Left ventricle myocardium inferior (tissue), 1 donor: ENCODE measurements at regions not wholly inside any gene's neighbourhood (a gene's known extent, or its start where the extent isn't known, plus 50 kb on each side); places are given as distances from the start of the nearest gene placed in this dataset.
"Not testable (repeated sequence)": the region's sequence is repeated elsewhere in the genome, so short reads cannot be mapped to it uniquely, and the experiment has no call there.

Experiments
- DNase-seq: peaks from one replicate; pipeline ENCODE4 v3.0.0-alpha.2; 2020
- H3K27ac ChIP-seq: fragments of 200-600 bp; replicated peaks from 2 replicates; pipeline ENCODE4 v1.8.0; 2021
- H3K27me3 ChIP-seq: fragments of 200-600 bp; 2 replicates; pipeline ENCODE4 v1.8.0; 2021; ENCODE audit warnings: low read depth
- H3K36me3 ChIP-seq: fragments of 200-600 bp; 2 replicates; pipeline ENCODE4 v1.8.0; 2021
- H3K4me1 ChIP-seq: fragments of 200-600 bp; 2 replicates; pipeline ENCODE4 v1.8.0; 2021
- H3K4me3 ChIP-seq: fragments of 200-600 bp; 2 replicates; pipeline ENCODE4 v1.8.0; 2021; ENCODE audit warnings: mild to moderate bottlenecking, moderate library complexity
- H3K9me3 ChIP-seq: fragments of 200-600 bp; replicated peaks from 2 replicates; pipeline ENCODE4 v1.8.0; 2021
- intact Hi-C: fragments of 100-400 bp; cut with micrococcal nuclease; formaldehyde crosslinking; loops from one replicate; pipeline ENCODE4 v1.11.0; 2022
- TF ChIP-seq, protein P1 (sequence below): fragments of 200-600 bp; IDR thresholded peaks from 2 replicates; pipeline ENCODE4 v1.8.0; 2021; ENCODE audit warnings: antibody characterized with exemption, mild to moderate bottlenecking, borderline replicate concordance
- donor health status: DM: no; HTN: yes; CAD: no; lungs with severe emphysema.

DNA sequence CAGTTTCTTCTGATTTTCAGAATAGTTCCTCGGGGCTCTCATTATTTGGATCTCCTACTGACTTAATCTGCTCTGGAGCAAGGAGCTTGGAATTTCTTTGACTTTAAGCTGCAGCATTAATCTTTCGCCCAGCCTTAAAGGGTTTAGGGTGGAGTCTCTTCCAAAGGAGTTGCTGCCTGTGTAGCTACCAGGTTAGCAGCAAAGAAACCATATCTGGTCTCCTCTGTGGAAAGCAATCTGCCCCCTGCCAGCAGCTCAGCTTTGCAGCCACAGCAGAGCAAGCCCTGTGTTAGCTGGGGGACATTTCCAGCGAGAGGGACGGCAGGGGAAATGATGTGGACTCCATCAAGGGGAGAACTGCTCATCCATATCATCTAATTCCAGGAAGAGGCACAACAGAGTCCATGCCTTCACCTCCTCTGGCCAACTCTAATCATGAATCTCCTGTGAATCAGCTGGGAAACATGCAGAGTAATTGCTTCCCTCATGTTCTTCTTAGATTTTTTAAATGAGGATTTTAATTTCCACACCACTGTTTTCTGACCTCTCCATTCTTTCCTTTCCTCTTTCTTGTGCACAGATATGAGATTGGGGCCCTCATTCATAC is 827.6 kb upstream of the CA10 start:
- TF ChIP-seq, protein P1, sequence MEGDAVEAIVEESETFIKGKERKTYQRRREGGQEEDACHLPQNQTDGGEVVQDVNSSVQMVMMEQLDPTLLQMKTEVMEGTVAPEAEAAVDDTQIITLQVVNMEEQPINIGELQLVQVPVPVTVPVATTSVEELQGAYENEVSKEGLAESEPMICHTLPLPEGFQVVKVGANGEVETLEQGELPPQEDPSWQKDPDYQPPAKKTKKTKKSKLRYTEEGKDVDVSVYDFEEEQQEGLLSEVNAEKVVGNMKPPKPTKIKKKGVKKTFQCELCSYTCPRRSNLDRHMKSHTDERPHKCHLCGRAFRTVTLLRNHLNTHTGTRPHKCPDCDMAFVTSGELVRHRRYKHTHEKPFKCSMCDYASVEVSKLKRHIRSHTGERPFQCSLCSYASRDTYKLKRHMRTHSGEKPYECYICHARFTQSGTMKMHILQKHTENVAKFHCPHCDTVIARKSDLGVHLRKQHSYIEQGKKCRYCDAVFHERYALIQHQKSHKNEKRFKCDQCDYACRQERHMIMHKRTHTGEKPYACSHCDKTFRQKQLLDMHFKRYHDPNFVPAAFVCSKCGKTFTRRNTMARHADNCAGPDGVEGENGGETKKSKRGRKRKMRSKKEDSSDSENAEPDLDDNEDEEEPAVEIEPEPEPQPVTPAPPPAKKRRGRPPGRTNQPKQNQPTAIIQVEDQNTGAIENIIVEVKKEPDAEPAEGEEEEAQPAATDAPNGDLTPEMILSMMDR, result no peak
- H3K27ac ChIP-seq, result no peak overlapping the region
- intact Hi-C loops, result no loop called here
- H3K36me3 ChIP-seq, result no peaks in the 10 kb centered on the region
- no peak overlapping the region for H3K4me3 ChIP-seq
- H3K9me3 ChIP-seq, result no peaks in the 10 kb centered on the region
- no peaks in the 10 kb centered on the region for H3K4me1 ChIP-seq
- no peak for DNase-seq
- no peaks in the 10 kb centered on the region for H3K27me3 ChIP-seq

DNA sequence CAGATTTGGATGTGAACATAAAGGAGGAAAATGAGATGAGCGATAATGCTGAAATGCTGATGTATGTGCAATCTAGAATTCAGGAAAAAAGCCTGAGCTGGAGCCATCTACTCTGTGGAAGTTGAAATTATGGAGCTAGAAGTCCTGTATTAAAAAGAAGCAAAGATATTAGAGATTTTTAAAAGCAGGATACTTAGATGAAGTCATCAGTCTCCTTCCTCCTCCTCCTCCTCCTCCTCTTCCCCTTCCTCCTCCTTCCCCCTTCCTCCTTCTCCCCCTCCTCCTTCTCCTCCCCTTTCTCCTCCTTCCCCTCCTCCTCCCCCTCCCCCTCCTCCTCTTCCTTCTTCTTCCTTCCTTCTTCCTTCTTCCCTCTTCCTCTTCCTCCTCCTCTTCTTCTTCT is 823.8 kb upstream of the CA10 start:
- intact Hi-C loops, result no loop called here
- TF ChIP-seq, protein P1, result no peak

DNA sequence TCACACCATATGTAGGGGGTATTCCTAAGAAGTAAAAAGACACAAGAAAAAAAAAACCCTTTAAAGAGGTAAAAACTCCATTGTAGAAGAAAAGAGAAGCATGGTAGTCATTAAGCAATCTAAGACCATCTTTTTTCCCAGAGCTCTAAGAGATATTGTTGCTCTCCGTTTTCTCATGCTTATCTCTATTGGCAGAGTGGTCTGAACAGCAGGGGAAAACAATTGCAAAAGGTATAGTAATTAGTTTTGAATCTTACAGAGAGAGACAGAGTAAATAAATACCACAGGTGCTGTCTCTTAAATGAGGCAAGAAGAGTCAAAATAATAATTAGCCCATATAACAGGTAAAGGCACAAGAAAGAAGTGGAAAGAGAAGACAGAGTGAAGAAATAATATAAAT is 821.4 kb upstream of the CA10 start:
- TF ChIP-seq, protein P1, result no peak
- no peak for DNase-seq
- intact Hi-C loops, result no loop called here

More for the DNA sequence above, 823.8 kb upstream of the CA10 start:
- Histone ChIP-seq H3K27me3 (no peaks in the 10 kb centered on the region), H3K27ac (no peak overlapping the region), H3K9me3 (no peaks in the 10 kb centered on the region), H3K36me3 (no peaks in the 10 kb centered on the region), H3K4me3 (no peak overlapping the region), H3K4me1 (no peaks in the 10 kb centered on the region)
- no peak for DNase-seq

DNA sequence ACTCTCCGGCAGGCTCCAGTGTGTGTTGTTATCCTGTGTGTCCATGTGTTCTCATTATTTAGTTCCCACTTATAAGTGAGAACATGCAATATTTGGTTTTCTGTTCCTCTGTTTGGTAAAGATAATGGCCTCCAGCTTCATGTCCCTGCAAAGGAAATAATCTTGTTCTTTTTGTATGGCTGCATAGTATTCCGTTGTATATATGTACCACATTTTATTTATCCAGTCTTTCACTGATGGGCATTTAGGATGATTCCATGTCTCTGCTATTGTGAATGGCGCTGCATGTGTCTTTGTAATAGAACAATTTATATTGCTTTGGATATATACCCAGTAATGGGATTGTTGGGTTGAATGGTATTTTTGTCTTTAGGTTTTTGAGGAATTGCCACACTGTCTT is 807.3 kb upstream of the CA10 start:
- H3K4me1 ChIP-seq, result no peaks in the 10 kb centered on the region
- DNase-seq, result no peak
- H3K27me3 ChIP-seq, result no peaks in the 10 kb centered on the region
- TF ChIP-seq, protein P1, result no peak
- H3K4me3 ChIP-seq, result no peak overlapping the region
- intact Hi-C loops, result no loop called here
- H3K9me3 ChIP-seq, result no peaks in the 10 kb centered on the region
- H3K36me3 ChIP-seq, result no peaks in the 10 kb centered on the region
- H3K27ac ChIP-seq, result no peak overlapping the region

More for the DNA sequence above, 821.4 kb upstream of the CA10 start:
- H3K27me3 ChIP-seq, result no peaks in the 10 kb centered on the region
- H3K4me3 ChIP-seq, result no peak overlapping the region
- no peaks in the 10 kb centered on the region for H3K36me3 ChIP-seq
- H3K27ac ChIP-seq, result no peak overlapping the region
- H3K9me3 ChIP-seq, result no peaks in the 10 kb centered on the region
- no peaks in the 10 kb centered on the region for H3K4me1 ChIP-seq

DNA sequence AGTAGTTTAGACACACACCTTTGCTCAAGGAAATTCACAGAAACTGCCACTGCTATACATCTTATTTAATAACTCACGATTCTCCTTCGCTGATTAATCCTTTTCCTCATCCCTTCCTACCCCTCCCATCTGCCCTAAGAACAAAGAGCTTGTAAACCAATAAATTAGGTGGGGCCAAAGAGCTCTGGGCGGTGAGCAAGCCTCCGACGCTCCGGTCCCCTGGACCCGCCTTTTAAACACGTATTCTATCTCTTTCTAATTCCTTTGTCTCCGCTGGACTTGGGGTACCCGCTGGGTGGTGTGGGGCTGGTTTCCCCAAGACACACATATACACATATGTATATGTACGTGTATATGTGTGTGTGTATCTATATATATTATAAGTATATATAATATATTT is 803.2 kb upstream of the CA10 start:
- DNase-seq, intact Hi-C loops, H3K9me3 ChIP-seq: not testable (repeated sequence)

DNA sequence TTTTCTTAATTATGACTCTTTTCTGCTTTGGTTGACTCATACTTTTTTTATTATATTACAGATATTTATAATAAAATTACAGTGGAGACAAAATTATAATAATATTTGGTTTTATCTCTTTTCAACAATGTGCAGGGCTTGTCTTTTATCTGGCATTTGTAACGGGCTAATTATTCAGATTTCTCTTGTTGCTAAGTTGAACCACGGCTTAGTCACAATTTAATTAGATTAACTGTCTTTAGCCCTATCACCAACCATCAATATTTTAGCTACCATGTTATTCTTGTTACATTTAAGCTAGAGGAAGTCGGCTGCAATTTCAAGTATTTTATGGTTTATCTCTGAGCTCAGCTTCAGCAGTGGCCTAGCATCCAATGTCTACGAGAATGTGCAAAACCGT is 798.9 kb upstream of the CA10 start:
- intact Hi-C loops, result no loop called here
- H3K4me1 ChIP-seq, result no peaks in the 10 kb centered on the region
- no peaks in the 10 kb centered on the region for H3K27me3 ChIP-seq

More for the DNA sequence above, 803.2 kb upstream of the CA10 start:
- H3K27me3 ChIP-seq, H3K4me1 ChIP-seq, H3K4me3 ChIP-seq, H3K36me3 ChIP-seq, H3K27ac ChIP-seq: not testable (repeated sequence)

More for the DNA sequence above, 798.9 kb upstream of the CA10 start:
- H3K9me3 ChIP-seq, result no peaks in the 10 kb centered on the region
- H3K36me3 ChIP-seq, result no peaks in the 10 kb centered on the region
- no peak for DNase-seq
- H3K27ac ChIP-seq, result no peak overlapping the region
- TF ChIP-seq, protein P1, result no peak
- H3K4me3 ChIP-seq, result no peak overlapping the region
